Hepatocyte (in vitro differentiated cells): ENCODE measurements at regions not wholly inside any gene's neighbourhood (a gene's known extent, or its start where the extent isn't known, plus 50 kb on each side); places are given as distances from the start of the nearest gene placed in this dataset.
A peak's percentile ranks its signal among the peaks of the same experiment; 100 is the strongest.

Experiments used
- EZH2phosphoT487 ChIP-seq: fragments of 200-600 bp; sonication (generic); IDR thresholded peaks from one replicate; pipeline ENCODE4 v1.6.1; 2018; ENCODE audit warnings: antibody characterized with exemption, mild to moderate bottlenecking, low read depth, moderate library complexity; ENCODE audit not compliant: unreplicated experiment, severe bottlenecking
- TF ChIP-seq, protein P1 (sequence below): fragments of 200-600 bp; sonication (generic); IDR thresholded peaks from 2 replicates; pipeline ENCODE4 v1.5.1; 2016; ENCODE audit warnings: antibody characterized with exemption, mild to moderate bottlenecking; ENCODE audit not compliant: poor library complexity

DNA sequence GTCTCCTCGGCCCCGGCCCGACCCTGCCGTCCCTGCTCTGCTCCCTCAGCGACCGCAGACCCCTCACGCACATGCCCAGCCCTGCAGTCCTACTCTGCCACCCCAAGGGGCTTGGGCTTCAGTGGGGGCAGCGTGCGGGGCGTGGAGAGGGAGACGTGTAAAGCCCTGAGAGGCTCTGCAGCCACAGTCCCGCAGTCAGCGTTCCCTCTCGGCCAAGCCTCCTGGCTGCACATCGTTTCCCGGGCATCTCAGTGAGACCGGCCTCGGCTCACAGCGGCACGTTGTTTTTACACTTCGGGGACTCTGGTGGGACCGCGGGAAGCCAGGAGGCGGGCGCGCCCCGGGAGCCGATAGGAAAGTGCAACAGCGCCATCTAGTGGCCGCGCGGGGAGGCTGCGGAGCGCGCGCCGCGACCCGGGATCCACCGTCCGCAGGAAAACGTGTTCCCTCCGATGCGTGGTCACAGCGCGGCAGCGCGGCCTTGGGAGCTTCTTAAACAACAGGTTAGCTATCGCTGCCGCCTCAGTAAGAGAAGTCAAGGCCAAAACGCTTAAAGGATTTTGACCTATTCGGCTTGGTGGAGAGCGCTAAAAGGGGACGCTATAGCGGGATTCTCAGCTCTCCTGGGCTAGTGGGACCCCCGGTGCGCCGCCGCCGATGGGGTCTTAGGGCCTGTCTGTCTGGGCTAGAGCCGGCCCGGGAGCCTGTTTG is 226.8 kb upstream of the IGF1R start:
- TF ChIP-seq EZH2phosphoT487: no peak
- TF ChIP-seq, protein P1, sequence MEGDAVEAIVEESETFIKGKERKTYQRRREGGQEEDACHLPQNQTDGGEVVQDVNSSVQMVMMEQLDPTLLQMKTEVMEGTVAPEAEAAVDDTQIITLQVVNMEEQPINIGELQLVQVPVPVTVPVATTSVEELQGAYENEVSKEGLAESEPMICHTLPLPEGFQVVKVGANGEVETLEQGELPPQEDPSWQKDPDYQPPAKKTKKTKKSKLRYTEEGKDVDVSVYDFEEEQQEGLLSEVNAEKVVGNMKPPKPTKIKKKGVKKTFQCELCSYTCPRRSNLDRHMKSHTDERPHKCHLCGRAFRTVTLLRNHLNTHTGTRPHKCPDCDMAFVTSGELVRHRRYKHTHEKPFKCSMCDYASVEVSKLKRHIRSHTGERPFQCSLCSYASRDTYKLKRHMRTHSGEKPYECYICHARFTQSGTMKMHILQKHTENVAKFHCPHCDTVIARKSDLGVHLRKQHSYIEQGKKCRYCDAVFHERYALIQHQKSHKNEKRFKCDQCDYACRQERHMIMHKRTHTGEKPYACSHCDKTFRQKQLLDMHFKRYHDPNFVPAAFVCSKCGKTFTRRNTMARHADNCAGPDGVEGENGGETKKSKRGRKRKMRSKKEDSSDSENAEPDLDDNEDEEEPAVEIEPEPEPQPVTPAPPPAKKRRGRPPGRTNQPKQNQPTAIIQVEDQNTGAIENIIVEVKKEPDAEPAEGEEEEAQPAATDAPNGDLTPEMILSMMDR: peak; percentile 99
